Upper lobe of left lung (tissue), 6 donors: ENCODE measurements at regions not wholly inside any gene's neighbourhood (a gene's known extent, or its start where the extent isn't known, plus 50 kb on each side); places are given as distances from the start of the nearest gene placed in this dataset.

Experiments
- ATAC-seq, 2 donors: fragments of 200-7000 bp; cut with Tn5 transposase; one replicate each; pipeline ENCODE4 v1.9.1; 2022; ENCODE audit warnings: mild to moderate bottlenecking in 2 of 2, moderate library complexity in 2 of 2; ENCODE audit not compliant: low FRiP score in 2 of 2
- DNase-seq, 2 donors: peaks; one replicate each; pipeline ENCODE4 v3.0.0-alpha.2; 2019 to 2020
- H3K27ac ChIP-seq, 4 donors: fragments of 200-600 bp; sonication (generic); one replicate each; pipeline ENCODE4 v1.5.1; 2016 to 2019
- H3K27me3 ChIP-seq, 4 donors: fragments of 200-600 bp; sonication (generic); one replicate each; pipeline ENCODE4 v1.5.1; 2017 to 2019
- H3K36me3 ChIP-seq, 4 donors: fragments of 200-600 bp; sonication (generic); one replicate each; pipeline ENCODE4 v1.5.1; 2016 to 2019
- H3K4me1 ChIP-seq, 4 donors: fragments of 200-600 bp; sonication (generic); one replicate each; pipeline ENCODE4 v1.5.1; 2018 to 2019
- H3K4me3 ChIP-seq, 4 donors: fragments of 200-600 bp; sonication (generic); one replicate each; pipeline ENCODE4 v1.5.1; 2017 to 2019; ENCODE audit warnings: mild to moderate bottlenecking in 2 of 4, moderate library complexity in 1 of 4
- H3K9me3 ChIP-seq, 4 donors: fragments of 200-600 bp; sonication (generic); one replicate each; pipeline ENCODE4 v1.5.1; 2018 to 2019
- EP300 ChIP-seq, 4 donors: sonication (generic); formaldehyde crosslinking; IDR thresholded peaks; one replicate each; pipeline ENCODE4 v1.5.1; 2017; ENCODE audit warnings: antibody characterized with exemption in 4 of 4, control low read depth in 2 of 4
- POLR2A ChIP-seq, 4 donors: fragments of 450-650 bp; IDR thresholded peaks; one replicate each; pipeline ENCODE4 v1.5.1; 2016 to 2017; ENCODE audit warnings: antibody characterized with exemption in 4 of 4, mild to moderate bottlenecking in 2 of 4
- POLR2AphosphoS5 ChIP-seq, 2 donors: sonication (generic); formaldehyde crosslinking; IDR thresholded peaks; one replicate each; pipeline ENCODE4 v1.5.1; 2017; ENCODE audit warnings: antibody characterized with exemption in 2 of 2
- WGBS, 2 donors: methylation state at CpG; one replicate each; pipeline ENCODE4 v1.1.5; 2017 to 2018; 5-methylcytosine and 5-hydroxymethylcytosine counted together
- TF ChIP-seq, protein P1 (sequence below), 6 experiments: fragments of 450-650 bp in 4 of 6; fragments of 200-600 bp in 2 of 6; sonication (generic) in 2 of 6; IDR thresholded peaks; one replicate each; pipeline ENCODE4 v1.5.1; 2016 to 2019; ENCODE audit warnings: antibody characterized with exemption in 6 of 6
- donor health status: DM: no; HTN: no; CAD: no; lungs with moderate emphysema.
- donor health status: DM: no; HTN: yes; CAD: no; lungs with severe emphysema.

DNA sequence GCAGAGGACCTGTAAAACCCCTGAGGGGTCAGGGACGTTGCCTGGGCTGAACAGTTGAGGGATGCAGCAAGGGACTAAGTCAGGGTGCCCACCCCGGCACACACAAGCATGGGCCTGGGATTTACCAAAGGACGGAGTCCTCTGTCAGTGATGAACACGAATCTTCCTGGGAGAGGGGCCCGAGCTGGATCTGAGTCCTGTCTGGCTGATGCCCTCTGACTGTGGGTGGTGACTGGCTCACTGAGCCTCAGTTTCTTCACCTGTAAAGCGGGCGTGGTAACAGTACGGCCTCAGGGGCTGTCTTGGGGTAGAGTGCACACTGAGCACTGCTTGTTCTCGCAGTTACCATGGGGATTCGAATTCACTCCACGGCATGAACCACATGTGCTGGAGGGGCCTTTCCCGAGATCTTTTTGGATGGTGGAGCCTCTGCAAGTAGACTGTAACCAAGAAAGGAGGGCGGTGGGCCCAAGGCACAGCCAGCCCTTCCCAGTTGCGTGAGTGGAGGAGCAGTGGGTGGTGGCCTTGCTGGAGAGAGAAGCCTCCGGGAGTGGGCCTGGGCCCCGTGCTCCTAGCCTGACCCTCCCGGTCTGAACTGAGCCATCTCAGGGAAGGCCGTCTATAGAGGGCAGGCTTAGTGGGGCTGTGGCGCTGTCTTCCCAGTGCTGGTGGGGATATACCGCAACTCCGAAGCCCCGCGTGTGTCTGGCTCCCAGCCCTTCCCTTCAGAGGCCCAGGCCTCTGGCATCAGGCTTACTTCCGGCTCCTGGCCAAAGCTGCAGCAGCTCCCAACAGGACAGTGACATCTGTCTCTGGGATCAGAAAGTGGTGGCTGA, 130.8 kb upstream of the HS6ST1 start:
- 85 to 91% methylated on average over 18 to 24 of the region's 24 CpGs for WGBS, 2 donors
- ATAC-seq (no peak), DNase-seq (no peak)
- no peaks in the 10 kb centered on the region for H3K9me3 ChIP-seq
- no peaks in the 10 kb centered on the region for H3K36me3 ChIP-seq
- H3K27ac ChIP-seq = no peak overlapping the region
- H3K4me1 ChIP-seq = peaks cover 4 to 13% (median 9%) of the 10 kb centered on the region in 4 donors
- TF ChIP-seq, protein P1, sequence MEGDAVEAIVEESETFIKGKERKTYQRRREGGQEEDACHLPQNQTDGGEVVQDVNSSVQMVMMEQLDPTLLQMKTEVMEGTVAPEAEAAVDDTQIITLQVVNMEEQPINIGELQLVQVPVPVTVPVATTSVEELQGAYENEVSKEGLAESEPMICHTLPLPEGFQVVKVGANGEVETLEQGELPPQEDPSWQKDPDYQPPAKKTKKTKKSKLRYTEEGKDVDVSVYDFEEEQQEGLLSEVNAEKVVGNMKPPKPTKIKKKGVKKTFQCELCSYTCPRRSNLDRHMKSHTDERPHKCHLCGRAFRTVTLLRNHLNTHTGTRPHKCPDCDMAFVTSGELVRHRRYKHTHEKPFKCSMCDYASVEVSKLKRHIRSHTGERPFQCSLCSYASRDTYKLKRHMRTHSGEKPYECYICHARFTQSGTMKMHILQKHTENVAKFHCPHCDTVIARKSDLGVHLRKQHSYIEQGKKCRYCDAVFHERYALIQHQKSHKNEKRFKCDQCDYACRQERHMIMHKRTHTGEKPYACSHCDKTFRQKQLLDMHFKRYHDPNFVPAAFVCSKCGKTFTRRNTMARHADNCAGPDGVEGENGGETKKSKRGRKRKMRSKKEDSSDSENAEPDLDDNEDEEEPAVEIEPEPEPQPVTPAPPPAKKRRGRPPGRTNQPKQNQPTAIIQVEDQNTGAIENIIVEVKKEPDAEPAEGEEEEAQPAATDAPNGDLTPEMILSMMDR (IDR thresholded peaks at IDR 0.05) = no peak
- TF ChIP-seq POLR2A (IDR thresholded peaks at IDR 0.05) = no peak
- no peak for TF ChIP-seq EP300 (IDR thresholded peaks at IDR 0.05)
- TF ChIP-seq POLR2AphosphoS5 (IDR thresholded peaks at IDR 0.05) = no peak
- no peak overlapping the region for H3K4me3 ChIP-seq
- no peaks in the 10 kb centered on the region for H3K27me3 ChIP-seq

DNA sequence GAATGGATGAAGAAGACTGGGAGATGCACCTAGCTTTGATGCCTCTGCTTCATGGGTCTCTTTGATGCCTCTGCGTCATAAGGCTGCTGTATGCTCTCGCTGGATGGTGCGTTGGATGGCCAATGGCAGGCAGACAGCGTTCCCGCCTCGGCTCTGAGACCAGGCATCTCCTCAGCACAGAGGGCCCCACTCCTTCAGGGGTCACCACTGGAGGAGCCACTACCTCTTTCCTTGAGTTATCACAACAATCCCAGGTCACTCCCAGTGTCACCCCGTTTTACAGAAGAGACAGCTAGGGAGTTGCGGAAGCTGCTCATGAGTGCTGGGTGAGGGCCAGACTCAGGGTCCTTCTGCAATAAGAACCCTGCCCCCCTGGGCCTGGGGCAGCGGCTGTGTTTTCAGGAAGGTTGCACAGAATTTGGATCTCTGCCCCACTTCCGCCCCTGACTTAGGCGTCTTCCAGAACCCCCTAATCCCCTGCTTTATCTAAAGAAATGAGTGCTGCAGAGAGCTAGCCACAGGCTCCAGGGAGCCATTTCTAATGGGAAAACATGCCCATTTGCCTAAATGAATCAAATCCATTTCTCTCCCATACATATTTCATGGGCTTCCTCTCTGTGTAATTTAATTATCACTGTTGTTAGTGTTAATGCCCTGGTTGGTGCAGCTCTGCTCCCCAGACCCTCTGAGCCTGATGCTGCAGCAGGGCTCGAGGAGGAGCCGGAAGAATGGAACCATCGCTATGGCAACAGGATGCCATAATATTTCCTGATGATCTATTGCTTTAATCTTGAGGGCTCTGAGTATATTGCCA, 131.8 kb upstream of the HS6ST1 start:
- ATAC-seq (no peak), DNase-seq (no peak)
- TF ChIP-seq POLR2AphosphoS5 (IDR thresholded peaks at IDR 0.05) (no peak), EP300 (IDR thresholded peaks at IDR 0.05) (no peak), POLR2A (IDR thresholded peaks at IDR 0.05) (no peak)
- TF ChIP-seq, protein P1 (IDR thresholded peaks at IDR 0.05) = no peak
- Histone ChIP-seq H3K9me3 (no peaks in the 10 kb centered on the region), H3K36me3 (no peaks in the 10 kb centered on the region), H3K27me3 (no peaks in the 10 kb centered on the region), H3K27ac (no peak overlapping the region), H3K4me1 (peaks cover 4 to 13% (median 9%) of the 10 kb centered on the region in 4 donors), H3K4me3 (no peak overlapping the region)
- 84% methylated on average over 11 to 13 of the region's 14 CpGs for WGBS, 2 donors

DNA sequence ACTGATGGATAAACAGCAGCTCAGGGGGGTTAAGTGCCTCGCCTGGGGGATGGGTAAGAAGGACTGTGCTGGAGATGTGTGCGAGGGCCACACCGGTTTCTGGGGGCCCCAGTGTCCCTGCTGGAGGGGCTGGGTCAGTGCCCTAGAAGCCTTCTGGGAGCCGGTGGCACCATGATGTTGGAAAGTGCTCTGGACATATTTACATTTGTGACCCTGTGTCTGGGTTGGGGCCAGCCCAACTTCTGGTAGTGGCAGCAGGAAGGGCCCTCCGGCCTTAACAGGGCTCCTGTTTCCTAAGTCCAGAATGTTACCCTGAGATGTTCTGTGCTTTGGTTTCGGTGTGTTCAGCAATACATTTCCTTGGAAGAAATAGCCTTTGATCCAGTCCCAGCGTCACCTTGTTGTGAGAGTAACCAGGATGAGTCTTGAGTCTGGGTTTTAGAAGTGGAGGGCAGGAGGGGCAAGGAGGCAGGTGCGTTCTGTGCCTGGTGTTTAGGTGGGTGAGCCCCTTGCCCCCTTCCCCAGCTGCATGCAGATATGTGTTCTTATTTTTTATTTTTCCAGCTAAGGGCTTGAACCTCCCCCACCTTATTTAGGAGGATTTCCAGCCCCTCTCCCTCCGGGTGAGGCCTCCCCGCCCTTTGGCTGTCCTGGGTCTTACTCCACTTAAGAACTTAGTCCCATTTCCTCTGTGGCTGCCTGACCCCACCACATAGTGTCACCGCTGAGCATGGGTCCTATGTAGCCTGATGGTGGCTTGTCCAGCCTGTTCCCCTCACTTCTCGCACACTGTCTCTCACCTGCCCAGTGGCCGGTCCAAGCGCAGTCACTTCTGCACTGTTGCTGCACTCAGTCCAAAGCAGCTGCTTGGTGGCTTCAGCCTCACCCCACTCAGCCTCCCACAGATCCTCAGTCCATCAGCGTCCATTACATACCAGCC, 132.7 kb upstream of the HS6ST1 start:
- no peak for ATAC-seq
- Histone ChIP-seq H3K36me3 (no peaks in the 10 kb centered on the region), H3K27ac (no peak overlapping the region), H3K9me3 (no peaks in the 10 kb centered on the region), H3K27me3 (no peaks in the 10 kb centered on the region), H3K4me3 (no peak overlapping the region), H3K4me1 (peaks cover 3 to 9% (median 8%) of the 10 kb centered on the region in 4 donors)
- no peak for DNase-seq
- no peak for TF ChIP-seq EP300 (IDR thresholded peaks at IDR 0.05)
- TF ChIP-seq POLR2AphosphoS5 (IDR thresholded peaks at IDR 0.05) = no peak
- TF ChIP-seq POLR2A (IDR thresholded peaks at IDR 0.05) = no peak
- TF ChIP-seq, protein P1 (IDR thresholded peaks at IDR 0.05) = no peak
- WGBS, 2 donors = 85 to 93% methylated on average over 14 to 15 of the region's 15 CpGs

DNA sequence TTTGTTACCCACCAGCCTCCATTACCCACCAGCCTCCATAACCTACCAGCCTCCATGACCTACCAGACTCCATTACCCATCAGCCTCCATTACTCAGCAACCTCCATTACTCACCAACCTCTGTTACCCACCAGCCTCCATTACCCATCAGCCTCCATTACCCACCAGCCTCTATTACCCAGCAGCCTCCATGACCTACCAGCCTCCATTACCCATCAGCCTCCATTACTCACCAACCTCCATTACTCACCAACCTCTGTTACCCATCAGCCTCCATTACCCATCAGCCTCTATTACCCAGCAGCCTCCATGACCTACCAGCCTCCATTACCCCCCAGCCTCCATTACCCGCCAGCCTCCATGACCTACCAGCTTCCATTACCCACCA, 133.3 kb upstream of the HS6ST1 start:
- no peaks in the 10 kb centered on the region for H3K36me3 ChIP-seq
- TF ChIP-seq POLR2AphosphoS5 (IDR thresholded peaks at IDR 0.05) (no peak), EP300 (IDR thresholded peaks at IDR 0.05) (no peak), POLR2A (IDR thresholded peaks at IDR 0.05) (no peak)
- TF ChIP-seq, protein P1 (IDR thresholded peaks at IDR 0.05) = no peak
- no peaks in the 10 kb centered on the region for H3K27me3 ChIP-seq
- peaks cover 0 to 2% (median 2%) of the 10 kb centered on the region in 4 donors for H3K4me1 ChIP-seq
- no peak overlapping the region for H3K27ac ChIP-seq
- H3K9me3 ChIP-seq = no peaks in the 10 kb centered on the region
- H3K4me3 ChIP-seq = no peak overlapping the region
- DNase-seq (no peak), ATAC-seq (no peak)
- 90 to 94% methylated on average over 1 of the region's 1 CpG for WGBS, 2 donors
